ENCODE measurements at regions not wholly inside any gene's neighbourhood (a gene's known extent, or its start where the extent isn't known, plus 50 kb on each side); places are given as distances from the start of the nearest gene placed in this dataset.

DNA sequence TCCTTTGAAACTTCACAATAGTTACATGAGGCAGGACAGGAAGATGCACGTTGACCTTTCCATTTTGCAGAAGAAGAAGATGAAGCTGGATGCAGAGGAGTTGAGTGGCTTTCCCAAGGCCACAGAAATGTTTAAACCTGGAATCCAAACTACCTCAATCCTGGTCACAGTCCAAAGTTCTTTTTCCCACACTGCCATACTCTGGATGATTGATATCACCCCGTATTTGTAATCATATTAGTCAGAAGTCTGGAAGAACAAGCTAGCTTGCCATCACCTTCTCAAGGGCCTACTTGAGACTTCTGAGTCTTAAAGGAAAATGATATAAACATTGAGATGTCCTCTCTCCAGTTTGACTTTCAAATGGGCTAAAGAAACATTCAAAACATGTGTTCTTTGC is 190.1 kb downstream of the LNPK start:
- TF ChIP-seq, protein P1, sequence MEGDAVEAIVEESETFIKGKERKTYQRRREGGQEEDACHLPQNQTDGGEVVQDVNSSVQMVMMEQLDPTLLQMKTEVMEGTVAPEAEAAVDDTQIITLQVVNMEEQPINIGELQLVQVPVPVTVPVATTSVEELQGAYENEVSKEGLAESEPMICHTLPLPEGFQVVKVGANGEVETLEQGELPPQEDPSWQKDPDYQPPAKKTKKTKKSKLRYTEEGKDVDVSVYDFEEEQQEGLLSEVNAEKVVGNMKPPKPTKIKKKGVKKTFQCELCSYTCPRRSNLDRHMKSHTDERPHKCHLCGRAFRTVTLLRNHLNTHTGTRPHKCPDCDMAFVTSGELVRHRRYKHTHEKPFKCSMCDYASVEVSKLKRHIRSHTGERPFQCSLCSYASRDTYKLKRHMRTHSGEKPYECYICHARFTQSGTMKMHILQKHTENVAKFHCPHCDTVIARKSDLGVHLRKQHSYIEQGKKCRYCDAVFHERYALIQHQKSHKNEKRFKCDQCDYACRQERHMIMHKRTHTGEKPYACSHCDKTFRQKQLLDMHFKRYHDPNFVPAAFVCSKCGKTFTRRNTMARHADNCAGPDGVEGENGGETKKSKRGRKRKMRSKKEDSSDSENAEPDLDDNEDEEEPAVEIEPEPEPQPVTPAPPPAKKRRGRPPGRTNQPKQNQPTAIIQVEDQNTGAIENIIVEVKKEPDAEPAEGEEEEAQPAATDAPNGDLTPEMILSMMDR (IDR thresholded peaks at IDR 0.05) = no peak
- no peak for TF ChIP-seq EP300 (IDR thresholded peaks at IDR 0.05)

Data from esophagus muscularis mucosa (tissue), 3 donors.